ENCODE measurements at regions not wholly inside any gene's neighbourhood (a gene's known extent, or its start where the extent isn't known, plus 50 kb on each side); places are given as distances from the start of the nearest gene placed in this dataset.

DNA sequence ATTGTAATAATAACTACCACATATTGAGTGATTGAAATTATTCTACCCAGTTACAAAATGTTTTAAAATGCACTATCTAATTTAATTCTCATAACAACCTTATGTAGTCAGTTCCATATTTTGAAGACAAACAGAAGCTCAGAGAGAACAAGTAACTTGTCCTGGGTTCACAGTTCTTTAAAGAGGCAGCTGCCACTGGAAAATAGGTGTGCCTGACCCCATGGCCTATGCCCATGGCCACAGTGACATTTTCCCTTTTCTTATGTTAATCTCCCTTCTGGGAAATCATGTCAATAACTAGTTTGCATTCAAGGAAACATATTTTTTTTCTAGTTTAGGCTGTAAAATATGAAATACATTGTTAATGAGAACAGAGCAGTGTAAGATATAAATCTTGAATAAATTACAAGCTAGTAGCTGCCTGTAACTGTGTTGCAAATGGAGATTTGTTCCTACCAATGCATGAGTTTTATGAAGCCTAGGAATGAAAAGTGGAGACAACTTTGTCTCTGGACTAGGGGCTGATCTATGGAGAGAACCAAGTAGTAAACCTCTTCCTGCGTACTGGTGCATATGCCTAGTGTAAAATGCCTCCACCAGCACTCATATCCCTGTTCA is 1018.0 kb downstream of the NTRK3 start:
- H3K4me1 ChIP-seq = no peaks in the 10 kb centered on the region
- no peak overlapping the region for H3K4me3 ChIP-seq
- H3K36me3 ChIP-seq = no peaks in the 10 kb centered on the region
- TF ChIP-seq POLR2AphosphoS5 (IDR thresholded peaks at IDR 0.05) = no peak
- TF ChIP-seq POLR2A (IDR thresholded peaks at IDR 0.05) = no peak
- no peak for TF ChIP-seq CTCF (IDR thresholded peaks at IDR 0.05)
- TF ChIP-seq EP300 (IDR thresholded peaks at IDR 0.05) = no peak
- no peak overlapping the region for H3K27ac ChIP-seq
- peaks cover 0 to 14% (median 0%) of the 10 kb centered on the region in 4 donors for H3K9me3 ChIP-seq
- DNase-seq = no peak
- intact Hi-C loops (cut with DNase I; ENCODE audit: low total_unique reads) = no loop called here
- WGBS, 5 donors = 47 to 78% (median 72%) methylated on average over 1 of the region's 1 CpG
- H3K27me3 ChIP-seq = no peaks in the 10 kb centered on the region

DNA sequence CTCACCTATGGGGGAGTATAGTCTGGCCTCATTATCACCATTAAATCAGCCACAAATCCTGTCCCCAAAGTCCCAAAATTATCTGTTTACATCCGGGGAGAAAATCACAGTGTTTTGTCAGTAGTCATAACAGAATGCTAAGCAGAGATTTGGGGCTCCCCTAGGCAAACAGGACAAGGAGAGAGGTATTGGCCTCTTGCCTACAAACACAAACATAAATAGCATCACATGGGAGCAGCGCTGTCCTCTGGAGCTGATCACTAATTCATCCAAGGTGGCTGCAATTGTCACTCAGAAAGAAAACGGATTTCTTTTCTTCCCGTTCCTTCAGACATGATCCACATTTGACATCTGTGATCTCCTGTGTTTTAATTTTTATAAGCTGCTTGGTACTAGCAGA is 1028.1 kb downstream of the NTRK3 start:
- no peak overlapping the region for H3K27ac ChIP-seq
- TF ChIP-seq CTCF (IDR thresholded peaks at IDR 0.05) = no peak
- no peak for TF ChIP-seq POLR2A (IDR thresholded peaks at IDR 0.05)
- TF ChIP-seq EP300 (IDR thresholded peaks at IDR 0.05) = no peak
- TF ChIP-seq POLR2AphosphoS5 (IDR thresholded peaks at IDR 0.05) = no peak
- WGBS, 5 donors = 49 to 79% (median 64%) methylated on average over 4 of the region's 4 CpGs
- intact Hi-C loops (cut with DNase I; ENCODE audit: low total_unique reads) = no loop called here
- H3K4me1 ChIP-seq = no peaks in the 10 kb centered on the region
- H3K27me3 ChIP-seq = no peaks in the 10 kb centered on the region
- no peak for DNase-seq
- H3K4me3 ChIP-seq = no peak overlapping the region
- H3K36me3 ChIP-seq = no peaks in the 10 kb centered on the region
- H3K9me3 ChIP-seq = peaks cover 0 to 5% (median 2%) of the 10 kb centered on the region in 4 donors

DNA sequence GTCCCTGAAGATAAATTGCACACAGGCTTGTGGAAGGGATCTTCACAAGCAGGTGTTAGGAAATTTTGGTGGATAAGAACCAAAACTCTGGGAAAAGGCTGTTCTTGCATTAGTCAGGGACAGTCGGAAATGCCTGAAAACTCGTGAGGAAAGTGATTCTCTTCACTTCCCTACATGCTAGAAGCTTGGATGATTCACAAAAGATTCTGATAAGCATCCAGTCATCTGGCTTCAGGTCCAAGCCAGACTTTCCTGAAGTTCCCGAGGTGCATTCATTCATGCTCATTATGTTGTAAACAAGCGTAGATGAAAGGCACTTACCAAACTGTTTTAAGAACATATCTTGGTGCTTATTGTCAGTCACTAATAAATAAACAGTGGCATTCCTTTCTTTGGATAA is 1028.7 kb downstream of the NTRK3 start:
- TF ChIP-seq CTCF (IDR thresholded peaks at IDR 0.05) (no peak), POLR2AphosphoS5 (IDR thresholded peaks at IDR 0.05) (no peak), EP300 (IDR thresholded peaks at IDR 0.05) (no peak), POLR2A (IDR thresholded peaks at IDR 0.05) (no peak)
- Histone ChIP-seq H3K27ac (no peak overlapping the region), H3K27me3 (no peaks in the 10 kb centered on the region), H3K4me1 (no peaks in the 10 kb centered on the region), H3K36me3 (no peaks in the 10 kb centered on the region), H3K9me3 (peaks cover 0 to 5% (median 2%) of the 10 kb centered on the region in 4 donors), H3K4me3 (no peak overlapping the region)
- intact Hi-C loops (cut with DNase I; ENCODE audit: low total_unique reads) = no loop called here
- DNase-seq = no peak
- 41 to 53% (median 48%) methylated on average over 4 of the region's 4 CpGs for WGBS, 5 donors

GRCh38 chr15:87225436-87225835 is 1031.1 kb downstream of the NTRK3 start:
- WGBS, 5 donors = 67 to 88% (median 86%) methylated on average over 2 of the region's 2 CpGs
- H3K4me1 ChIP-seq = no peaks in the 10 kb centered on the region
- no peaks in the 10 kb centered on the region for H3K36me3 ChIP-seq
- no peak overlapping the region for H3K27ac ChIP-seq
- DNase-seq = no peak
- intact Hi-C loops (cut with DNase I; ENCODE audit: low total_unique reads) = no loop called here
- no peaks in the 10 kb centered on the region for H3K27me3 ChIP-seq
- H3K4me3 ChIP-seq = no peak overlapping the region
- no peak for TF ChIP-seq POLR2AphosphoS5 (IDR thresholded peaks at IDR 0.05)
- TF ChIP-seq POLR2A (IDR thresholded peaks at IDR 0.05) = no peak
- no peak for TF ChIP-seq EP300 (IDR thresholded peaks at IDR 0.05)
- TF ChIP-seq CTCF (IDR thresholded peaks at IDR 0.05) = no peak
- peaks cover 0 to 5% (median 0%) of the 10 kb centered on the region in 4 donors for H3K9me3 ChIP-seq
